ENCODE measurements at regions not wholly inside any gene's neighbourhood (a gene's known extent, or its start where the extent isn't known, plus 50 kb on each side); places are given as distances from the start of the nearest gene placed in this dataset.

GRCh38 chr13:37345391-37345790, 239.9 kb upstream of the CSNK1A1L start:
- Histone ChIP-seq H3K79me2 (ENCODE audit: insufficient read depth, low read length) (no peaks in the 10 kb centered on the region), H3K27ac (ENCODE audit: low read depth, low read length) (no peak overlapping the region), H3K4me1 (ENCODE audit: insufficient read depth, low read length) (no peaks in the 10 kb centered on the region), H4K20me1 (ENCODE audit: insufficient read depth, low read length) (no peaks in the 10 kb centered on the region), H3K4me3 (ENCODE audit: insufficient read depth, low read length) (no peak overlapping the region), H3K4me2 (ENCODE audit: insufficient read depth, low read length) (no peak overlapping the region), H3K36me3 (ENCODE audit: insufficient read depth, low read length) (no peaks in the 10 kb centered on the region), H3K9me3 (ENCODE audit: low read depth, low read length) (no peaks in the 10 kb centered on the region), H2AFZ (ENCODE audit: low read length) (peak overlapping the region; percentile 39), H3K27me3 (ENCODE audit: insufficient read depth, low read length) (no peaks in the 10 kb centered on the region)
- TF ChIP-seq, protein P1, sequence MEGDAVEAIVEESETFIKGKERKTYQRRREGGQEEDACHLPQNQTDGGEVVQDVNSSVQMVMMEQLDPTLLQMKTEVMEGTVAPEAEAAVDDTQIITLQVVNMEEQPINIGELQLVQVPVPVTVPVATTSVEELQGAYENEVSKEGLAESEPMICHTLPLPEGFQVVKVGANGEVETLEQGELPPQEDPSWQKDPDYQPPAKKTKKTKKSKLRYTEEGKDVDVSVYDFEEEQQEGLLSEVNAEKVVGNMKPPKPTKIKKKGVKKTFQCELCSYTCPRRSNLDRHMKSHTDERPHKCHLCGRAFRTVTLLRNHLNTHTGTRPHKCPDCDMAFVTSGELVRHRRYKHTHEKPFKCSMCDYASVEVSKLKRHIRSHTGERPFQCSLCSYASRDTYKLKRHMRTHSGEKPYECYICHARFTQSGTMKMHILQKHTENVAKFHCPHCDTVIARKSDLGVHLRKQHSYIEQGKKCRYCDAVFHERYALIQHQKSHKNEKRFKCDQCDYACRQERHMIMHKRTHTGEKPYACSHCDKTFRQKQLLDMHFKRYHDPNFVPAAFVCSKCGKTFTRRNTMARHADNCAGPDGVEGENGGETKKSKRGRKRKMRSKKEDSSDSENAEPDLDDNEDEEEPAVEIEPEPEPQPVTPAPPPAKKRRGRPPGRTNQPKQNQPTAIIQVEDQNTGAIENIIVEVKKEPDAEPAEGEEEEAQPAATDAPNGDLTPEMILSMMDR (IDR thresholded peaks at IDR 0.05; ENCODE audit: extremely low read depth, low read depth, low read length), result no peak
- DNase-seq (ENCODE audit: insufficient read length, low spot score, missing footprints), result no peak

- H3K36me3 ChIP-seq (ENCODE audit: insufficient read depth, low read length), result no peaks in the 10 kb centered on the region
- no peak overlapping the region for H3K27ac ChIP-seq (ENCODE audit: low read depth, low read length)
- no peaks in the 10 kb centered on the region for H3K9me3 ChIP-seq (ENCODE audit: low read depth, low read length)
- no peak overlapping the region for H3K4me2 ChIP-seq (ENCODE audit: insufficient read depth, low read length)
- no peak overlapping the region for H2AFZ ChIP-seq (ENCODE audit: low read length)
- no peaks in the 10 kb centered on the region for H3K4me1 ChIP-seq (ENCODE audit: insufficient read depth, low read length)
- H3K4me3 ChIP-seq (ENCODE audit: insufficient read depth, low read length), result no peak overlapping the region
- TF ChIP-seq, protein P1 (IDR thresholded peaks at IDR 0.05; ENCODE audit: extremely low read depth, low read depth, low read length), result no peak
- no peaks in the 10 kb centered on the region for H4K20me1 ChIP-seq (ENCODE audit: insufficient read depth, low read length)
- no peaks in the 10 kb centered on the region for H3K27me3 ChIP-seq (ENCODE audit: insufficient read depth, low read length)
- no peaks in the 10 kb centered on the region for H3K79me2 ChIP-seq (ENCODE audit: insufficient read depth, low read length)
- no peak for DNase-seq (ENCODE audit: insufficient read length, low spot score, missing footprints)
Measured at GRCh38 chr13:37344056-37344455, 238.6 kb upstream of the CSNK1A1L start.

- no peak overlapping the region for H3K4me2 ChIP-seq (ENCODE audit: insufficient read depth, low read length)
- no peak for DNase-seq (ENCODE audit: insufficient read length, low spot score, missing footprints)
- no peak overlapping the region for H2AFZ ChIP-seq (ENCODE audit: low read length)
- TF ChIP-seq, protein P1 (IDR thresholded peaks at IDR 0.05; ENCODE audit: extremely low read depth, low read depth, low read length), result no peak
- no peaks in the 10 kb centered on the region for H4K20me1 ChIP-seq (ENCODE audit: insufficient read depth, low read length)
- H3K27ac ChIP-seq (ENCODE audit: low read depth, low read length), result no peak overlapping the region
- no peaks in the 10 kb centered on the region for H3K36me3 ChIP-seq (ENCODE audit: insufficient read depth, low read length)
- no peak overlapping the region for H3K4me3 ChIP-seq (ENCODE audit: insufficient read depth, low read length)
- no peaks in the 10 kb centered on the region for H3K27me3 ChIP-seq (ENCODE audit: insufficient read depth, low read length)
- H3K9me3 ChIP-seq (ENCODE audit: low read depth, low read length), result no peaks in the 10 kb centered on the region
- H3K79me2 ChIP-seq (ENCODE audit: insufficient read depth, low read length), result no peaks in the 10 kb centered on the region
- H3K4me1 ChIP-seq (ENCODE audit: insufficient read depth, low read length), result no peaks in the 10 kb centered on the region
Measured at GRCh38 chr13:37342205-37342604, 236.7 kb upstream of the CSNK1A1L start.

GRCh38 chr13:37340901-37341670, 235.6 kb upstream of the CSNK1A1L start:
- peak; percentile 3 for DNase-seq (ENCODE audit: insufficient read length, low spot score, missing footprints)
- H3K9me3 ChIP-seq (ENCODE audit: low read depth, low read length), result no peaks in the 10 kb centered on the region
- H3K36me3 ChIP-seq (ENCODE audit: insufficient read depth, low read length), result no peaks in the 10 kb centered on the region
- TF ChIP-seq, protein P1 (IDR thresholded peaks at IDR 0.05; ENCODE audit: extremely low read depth, low read depth, low read length), result no peak
- no peak overlapping the region for H2AFZ ChIP-seq (ENCODE audit: low read length)
- no peak overlapping the region for H3K4me3 ChIP-seq (ENCODE audit: insufficient read depth, low read length)
- H3K27ac ChIP-seq (ENCODE audit: low read depth, low read length), result no peak overlapping the region
- H3K4me1 ChIP-seq (ENCODE audit: insufficient read depth, low read length), result no peaks in the 10 kb centered on the region
- no peaks in the 10 kb centered on the region for H3K27me3 ChIP-seq (ENCODE audit: insufficient read depth, low read length)
- no peaks in the 10 kb centered on the region for H4K20me1 ChIP-seq (ENCODE audit: insufficient read depth, low read length)
- no peaks in the 10 kb centered on the region for H3K79me2 ChIP-seq (ENCODE audit: insufficient read depth, low read length)
- no peak overlapping the region for H3K4me2 ChIP-seq (ENCODE audit: insufficient read depth, low read length)

Measured in osteoblast (primary cell).